ENCODE measurements at regions not wholly inside any gene's neighbourhood (a gene's known extent, or its start where the extent isn't known, plus 50 kb on each side); places are given as distances from the start of the nearest gene placed in this dataset.

GRCh38 chr13:76094645-76095044 is 458.5 kb downstream of the LMO7 start:
- TF ChIP-seq CTCF (IDR thresholded peaks at IDR 0.05) (no peak), POLR2A (IDR thresholded peaks at IDR 0.05) (no peak)
